ENCODE measurements at regions not wholly inside any gene's neighbourhood (a gene's known extent, or its start where the extent isn't known, plus 50 kb on each side); places are given as distances from the start of the nearest gene placed in this dataset.

DNA sequence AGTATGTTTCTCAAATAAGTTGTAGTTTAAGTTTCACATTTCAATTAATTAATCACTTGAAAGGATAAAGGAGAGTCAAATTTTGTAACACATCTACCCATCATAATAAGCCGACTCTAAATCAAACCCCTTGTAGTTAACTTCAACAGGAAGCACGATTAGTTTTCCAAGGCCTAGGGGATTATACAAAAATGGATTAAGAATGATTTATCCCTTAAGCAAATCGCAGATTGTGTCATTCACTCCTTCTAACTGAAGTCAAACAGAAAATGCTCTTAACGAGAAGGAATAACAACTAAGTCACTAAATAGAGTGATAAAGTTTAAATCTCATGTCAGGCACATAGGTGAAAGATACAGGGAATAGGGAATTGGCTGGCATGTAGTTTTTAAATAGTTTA lies 792.8 kb downstream of the ZPLD1 start:
- H3K27me3 ChIP-seq (replicated peaks in 1 of 2; ENCODE audit: control insufficient read depth in 2 of 2, insufficient read depth in 2 of 2, low read length in 1 of 2): no peaks in the 10 kb centered on the region
- no peaks in the 10 kb centered on the region for H3K9me3 ChIP-seq (replicated peaks; ENCODE audit: control insufficient read depth, insufficient read depth, low read length)
- no peak for ATAC-seq
- 27% methylated on average over 4 of the region's 4 CpGs for WGBS (ENCODE audit: insufficient coverage, insufficient replicate concordance, low lambda C conversion rate, missing lambda C conversion rate)
- H3K4me2 ChIP-seq (ENCODE audit: control insufficient read depth, insufficient read depth): no peak overlapping the region
- no peak overlapping the region for H3K4me3 ChIP-seq
- intact Hi-C loops (cut with micrococcal nuclease; ENCODE audit: unreplicated experiment): no loop called here
- H2AFZ ChIP-seq (ENCODE audit: control insufficient read depth, low read depth, low read length): no peak overlapping the region
- SMC1A ChIA-PET (ENCODE audit: uncharacterized antibody, unreplicated experiment): no interaction called here
- no peaks in the 10 kb centered on the region for H3K79me2 ChIP-seq (ENCODE audit: control insufficient read depth, insufficient read depth, low read length)
- H4K20me1 ChIP-seq (ENCODE audit: control insufficient read depth, insufficient read depth): no peaks in the 10 kb centered on the region
- no peaks in the 10 kb centered on the region for H3K4me1 ChIP-seq (ENCODE audit: control insufficient read depth, insufficient read depth, low read length)
- TF ChIP-seq, protein P1, sequence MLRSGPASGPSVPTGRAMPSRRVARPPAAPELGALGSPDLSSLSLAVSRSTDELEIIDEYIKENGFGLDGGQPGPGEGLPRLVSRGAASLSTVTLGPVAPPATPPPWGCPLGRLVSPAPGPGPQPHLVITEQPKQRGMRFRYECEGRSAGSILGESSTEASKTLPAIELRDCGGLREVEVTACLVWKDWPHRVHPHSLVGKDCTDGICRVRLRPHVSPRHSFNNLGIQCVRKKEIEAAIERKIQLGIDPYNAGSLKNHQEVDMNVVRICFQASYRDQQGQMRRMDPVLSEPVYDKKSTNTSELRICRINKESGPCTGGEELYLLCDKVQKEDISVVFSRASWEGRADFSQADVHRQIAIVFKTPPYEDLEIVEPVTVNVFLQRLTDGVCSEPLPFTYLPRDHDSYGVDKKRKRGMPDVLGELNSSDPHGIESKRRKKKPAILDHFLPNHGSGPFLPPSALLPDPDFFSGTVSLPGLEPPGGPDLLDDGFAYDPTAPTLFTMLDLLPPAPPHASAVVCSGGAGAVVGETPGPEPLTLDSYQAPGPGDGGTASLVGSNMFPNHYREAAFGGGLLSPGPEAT (IDR thresholded peaks at IDR 0.05; ENCODE audit: low read depth): no peak
- TF ChIP-seq EGR1 (IDR thresholded peaks at IDR 0.05; ENCODE audit: borderline replicate concordance in 1 of 2, low read depth in 2 of 2, low read length in 2 of 2) (no peak), NFIC (IDR thresholded peaks at IDR 0.05; ENCODE audit: low read depth, low read length) (no peak), BACH1 (IDR thresholded peaks at IDR 0.05; ENCODE audit: borderline replicate concordance) (no peak), POLR2AphosphoS5 (IDR thresholded peaks at IDR 0.05; ENCODE audit: low read length) (no peak), SREBF1 (IDR thresholded peaks at IDR 0.05; ENCODE audit: low read length) (no peak), IRF4 (IDR thresholded peaks at IDR 0.05; ENCODE audit: low read depth, low read length) (no peak), HDGF (IDR thresholded peaks at IDR 0.05) (no peak), BCL11A (IDR thresholded peaks at IDR 0.05; ENCODE audit: low read depth, low read length) (no peak), TCF3 (IDR thresholded peaks at IDR 0.05; ENCODE audit: borderline replicate concordance, insufficient read depth, low read depth, low read length) (no peak), ZNF274 (IDR thresholded peaks at IDR 0.05; ENCODE audit: insufficient read depth, insufficient read length) (no peak), SUZ12 (IDR thresholded peaks at IDR 0.05; ENCODE audit: unreplicated experiment) (no peak), PML (IDR thresholded peaks at IDR 0.05; ENCODE audit: low read length) (no peak)
- H3K27ac ChIP-seq (ENCODE audit: control insufficient read depth, insufficient read depth): no peak overlapping the region
- no peaks in the 10 kb centered on the region for H3K36me3 ChIP-seq (ENCODE audit: control insufficient read depth in 2 of 2, insufficient read depth in 2 of 2, low read length in 1 of 2)
- RAD21 ChIA-PET (ENCODE audit: unreplicated experiment): no interaction called here
- H3K9ac ChIP-seq (ENCODE audit: control insufficient read depth, insufficient read depth, low read length): no peak overlapping the region
- in situ Hi-C loops (cut with MboI): no loop called here
- FAIRE-seq: no peak
- CTCF ChIA-PET: no interaction called here
- DNase-seq (ENCODE audit: low read depth, low spot score): no peak
- BruUV-seq (replicated peaks): no TSS peak
- POLR2A ChIA-PET: no interaction called here
